ENCODE measurements at regions not wholly inside any gene's neighbourhood (a gene's known extent, or its start where the extent isn't known, plus 50 kb on each side); places are given as distances from the start of the nearest gene placed in this dataset.

DNA sequence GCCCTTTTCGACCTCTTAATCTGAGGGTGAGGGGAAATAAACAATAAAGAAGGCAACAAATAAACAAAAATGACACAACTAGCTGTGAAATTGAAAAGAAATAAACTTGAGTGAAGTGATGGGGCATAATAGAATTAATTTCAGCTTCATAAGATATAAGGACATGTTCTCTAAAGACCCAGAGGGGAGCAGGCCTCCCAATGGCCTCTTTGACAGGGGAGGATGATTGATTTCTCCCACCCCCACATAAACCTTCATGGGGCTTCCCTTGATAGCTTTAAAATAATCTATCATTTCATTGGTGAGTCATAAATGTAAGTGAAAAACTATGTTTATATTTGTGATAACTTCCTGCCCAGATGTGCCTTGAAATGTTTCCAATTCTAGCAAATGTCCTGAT, 226.3 kb upstream of the RAG2 start:
- TF ChIP-seq FOXK2 (IDR thresholded peaks at IDR 0.05) (no peak), ZNF384 (IDR thresholded peaks at IDR 0.05) (no peak), SP1 (IDR thresholded peaks at IDR 0.05) (no peak), CTBP1 (IDR thresholded peaks at IDR 0.05; ENCODE audit: borderline replicate concordance) (no peak), FOXM1 (IDR thresholded peaks at IDR 0.05; ENCODE audit: borderline replicate concordance) (no peak), FOXA1 (IDR thresholded peaks at IDR 0.05) (no peak), TARDBP (IDR thresholded peaks at IDR 0.05) (no peak), HDGF (IDR thresholded peaks at IDR 0.05; ENCODE audit: borderline replicate concordance) (no peak)
- TF ChIP-seq, protein P1, sequence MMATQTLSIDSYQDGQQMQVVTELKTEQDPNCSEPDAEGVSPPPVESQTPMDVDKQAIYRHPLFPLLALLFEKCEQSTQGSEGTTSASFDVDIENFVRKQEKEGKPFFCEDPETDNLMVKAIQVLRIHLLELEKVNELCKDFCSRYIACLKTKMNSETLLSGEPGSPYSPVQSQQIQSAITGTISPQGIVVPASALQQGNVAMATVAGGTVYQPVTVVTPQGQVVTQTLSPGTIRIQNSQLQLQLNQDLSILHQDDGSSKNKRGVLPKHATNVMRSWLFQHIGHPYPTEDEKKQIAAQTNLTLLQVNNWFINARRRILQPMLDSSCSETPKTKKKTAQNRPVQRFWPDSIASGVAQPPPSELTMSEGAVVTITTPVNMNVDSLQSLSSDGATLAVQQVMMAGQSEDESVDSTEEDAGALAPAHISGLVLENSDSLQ (IDR thresholded peaks at IDR 0.05) = no peak
